ENCODE measurements at regions not wholly inside any gene's neighbourhood (a gene's known extent, or its start where the extent isn't known, plus 50 kb on each side); places are given as distances from the start of the nearest gene placed in this dataset.
"Not testable (repeated sequence)": the region's sequence is repeated elsewhere in the genome, so short reads cannot be mapped to it uniquely, and the experiment has no call there.

- Histone ChIP-seq H3K27me3 (ENCODE audit: insufficient read depth, low read length) (no peaks in the 10 kb centered on the region), H3K4me1 (ENCODE audit: insufficient read depth, low read length) (no peaks in the 10 kb centered on the region), H3K4me3 (ENCODE audit: low read length) (no peak overlapping the region), H2AFZ (ENCODE audit: low read depth, low read length) (no peak overlapping the region), H3K36me3 (ENCODE audit: insufficient read depth, low read length) (no peaks in the 10 kb centered on the region), H3K9me3 (ENCODE audit: low read length) (no peaks in the 10 kb centered on the region)
Observed at GRCh38 chr2:7094231-7094741, 177.1 kb downstream of the RNF144A start.

- Histone ChIP-seq H3K9me3 (ENCODE audit: low read length) (no peaks in the 10 kb centered on the region), H3K27me3 (ENCODE audit: insufficient read depth, low read length) (no peaks in the 10 kb centered on the region), H2AFZ (ENCODE audit: low read depth, low read length) (no peak overlapping the region), H3K4me3 (ENCODE audit: low read length) (no peak overlapping the region), H3K4me1 (ENCODE audit: insufficient read depth, low read length) (no peaks in the 10 kb centered on the region), H3K36me3 (ENCODE audit: insufficient read depth, low read length) (no peaks in the 10 kb centered on the region)
Observed at GRCh38 chr2:7096726-7097352, 179.6 kb downstream of the RNF144A start.

- Histone ChIP-seq H3K4me3 (ENCODE audit: low read length) (no peak overlapping the region), H3K9me3 (ENCODE audit: low read length) (no peaks in the 10 kb centered on the region), H3K4me1 (ENCODE audit: insufficient read depth, low read length) (no peaks in the 10 kb centered on the region), H3K36me3 (ENCODE audit: insufficient read depth, low read length) (no peaks in the 10 kb centered on the region), H3K27me3 (ENCODE audit: insufficient read depth, low read length) (no peaks in the 10 kb centered on the region), H2AFZ (ENCODE audit: low read depth, low read length) (no peak overlapping the region)
Observed at GRCh38 chr2:7097353-7097895, 180.2 kb downstream of the RNF144A start.

GRCh38 chr2:7098816-7099215 lies 181.6 kb downstream of the RNF144A start:
- H3K36me3 ChIP-seq (ENCODE audit: insufficient read depth, low read length) = no peaks in the 10 kb centered on the region
- H3K4me3 ChIP-seq (ENCODE audit: low read length) = no peak overlapping the region
- H2AFZ ChIP-seq (ENCODE audit: low read depth, low read length) = no peak overlapping the region
- H3K4me1 ChIP-seq (ENCODE audit: insufficient read depth, low read length) = no peaks in the 10 kb centered on the region
- H3K9me3 ChIP-seq (ENCODE audit: low read length) = no peaks in the 10 kb centered on the region
- no peaks in the 10 kb centered on the region for H3K27me3 ChIP-seq (ENCODE audit: insufficient read depth, low read length)

- H3K4me3 ChIP-seq (ENCODE audit: low read length); H3K27me3 ChIP-seq (ENCODE audit: insufficient read depth, low read length); H3K9me3 ChIP-seq (ENCODE audit: low read length); H3K4me1 ChIP-seq (ENCODE audit: insufficient read depth, low read length); H3K36me3 ChIP-seq (ENCODE audit: insufficient read depth, low read length); H2AFZ ChIP-seq (ENCODE audit: low read depth, low read length): not testable (repeated sequence)
Observed at GRCh38 chr2:7099687-7100086, 182.5 kb downstream of the RNF144A start.

- Histone ChIP-seq H2AFZ (ENCODE audit: low read depth, low read length) (no peak overlapping the region), H3K9me3 (ENCODE audit: low read length) (no peaks in the 10 kb centered on the region), H3K4me1 (ENCODE audit: insufficient read depth, low read length) (peaks cover 3% of the 10 kb centered on the region), H3K36me3 (ENCODE audit: insufficient read depth, low read length) (no peaks in the 10 kb centered on the region), H3K4me3 (ENCODE audit: low read length) (no peak overlapping the region), H3K27me3 (ENCODE audit: insufficient read depth, low read length) (no peaks in the 10 kb centered on the region)
Observed at GRCh38 chr2:7102826-7103225, 185.6 kb downstream of the RNF144A start.

- no peaks in the 10 kb centered on the region for H3K9me3 ChIP-seq (ENCODE audit: low read length)
- no peak overlapping the region for H3K4me3 ChIP-seq (ENCODE audit: low read length)
- H3K4me1 ChIP-seq (ENCODE audit: insufficient read depth, low read length) = peaks cover 3% of the 10 kb centered on the region
- H3K27me3 ChIP-seq (ENCODE audit: insufficient read depth, low read length) = no peaks in the 10 kb centered on the region
- H2AFZ ChIP-seq (ENCODE audit: low read depth, low read length) = no peak overlapping the region
- H3K36me3 ChIP-seq (ENCODE audit: insufficient read depth, low read length) = no peaks in the 10 kb centered on the region
Observed at GRCh38 chr2:7108792-7109532, 191.8 kb downstream of the RNF144A start.

GRCh38 chr2:7109533-7109885 lies 192.3 kb downstream of the RNF144A start:
- Histone ChIP-seq H3K9me3 (ENCODE audit: low read length) (no peaks in the 10 kb centered on the region), H2AFZ (ENCODE audit: low read depth, low read length) (no peak overlapping the region), H3K36me3 (ENCODE audit: insufficient read depth, low read length) (no peaks in the 10 kb centered on the region), H3K4me1 (ENCODE audit: insufficient read depth, low read length) (no peaks in the 10 kb centered on the region), H3K4me3 (ENCODE audit: low read length) (no peak overlapping the region), H3K27me3 (ENCODE audit: insufficient read depth, low read length) (no peaks in the 10 kb centered on the region)

GRCh38 chr2:7111626-7112025 lies 194.4 kb downstream of the RNF144A start:
- no peak overlapping the region for H3K4me3 ChIP-seq (ENCODE audit: low read length)
- H2AFZ ChIP-seq (ENCODE audit: low read depth, low read length) = no peak overlapping the region
- H3K4me1 ChIP-seq (ENCODE audit: insufficient read depth, low read length) = no peaks in the 10 kb centered on the region

GRCh38 chr2:7115364-7115763 lies 198.2 kb downstream of the RNF144A start:
- H3K4me3 ChIP-seq (ENCODE audit: low read length) = no peak overlapping the region
- no peaks in the 10 kb centered on the region for H3K4me1 ChIP-seq (ENCODE audit: insufficient read depth, low read length)
- H2AFZ ChIP-seq (ENCODE audit: low read depth, low read length) = no peak overlapping the region
- no peaks in the 10 kb centered on the region for H3K36me3 ChIP-seq (ENCODE audit: insufficient read depth, low read length)
- no peaks in the 10 kb centered on the region for H3K27me3 ChIP-seq (ENCODE audit: insufficient read depth, low read length)
- no peaks in the 10 kb centered on the region for H3K9me3 ChIP-seq (ENCODE audit: low read length)

More at GRCh38 chr2:7111626-7112025, 194.4 kb downstream of the RNF144A start:
- H3K9me3 ChIP-seq (ENCODE audit: low read length) = no peaks in the 10 kb centered on the region
- H3K36me3 ChIP-seq (ENCODE audit: insufficient read depth, low read length) = no peaks in the 10 kb centered on the region
- H3K27me3 ChIP-seq (ENCODE audit: insufficient read depth, low read length) = no peaks in the 10 kb centered on the region

GRCh38 chr2:7115906-7116305 lies 198.7 kb downstream of the RNF144A start:
- Histone ChIP-seq H2AFZ (ENCODE audit: low read depth, low read length) (no peak overlapping the region), H3K36me3 (ENCODE audit: insufficient read depth, low read length) (no peaks in the 10 kb centered on the region), H3K27me3 (ENCODE audit: insufficient read depth, low read length) (no peaks in the 10 kb centered on the region), H3K4me1 (ENCODE audit: insufficient read depth, low read length) (no peaks in the 10 kb centered on the region), H3K9me3 (ENCODE audit: low read length) (no peaks in the 10 kb centered on the region), H3K4me3 (ENCODE audit: low read length) (no peak overlapping the region)

GRCh38 chr2:7116511-7116910 lies 199.3 kb downstream of the RNF144A start:
- no peak overlapping the region for H2AFZ ChIP-seq (ENCODE audit: low read depth, low read length)
- H3K36me3 ChIP-seq (ENCODE audit: insufficient read depth, low read length) = no peaks in the 10 kb centered on the region
- no peaks in the 10 kb centered on the region for H3K27me3 ChIP-seq (ENCODE audit: insufficient read depth, low read length)
- no peaks in the 10 kb centered on the region for H3K4me1 ChIP-seq (ENCODE audit: insufficient read depth, low read length)
- H3K9me3 ChIP-seq (ENCODE audit: low read length) = no peaks in the 10 kb centered on the region
- no peak overlapping the region for H3K4me3 ChIP-seq (ENCODE audit: low read length)

GRCh38 chr2:7117076-7117475 lies 199.9 kb downstream of the RNF144A start:
- Histone ChIP-seq H3K4me1 (ENCODE audit: insufficient read depth, low read length) (no peaks in the 10 kb centered on the region), H3K4me3 (ENCODE audit: low read length) (no peak overlapping the region), H3K27me3 (ENCODE audit: insufficient read depth, low read length) (no peaks in the 10 kb centered on the region), H2AFZ (ENCODE audit: low read depth, low read length) (no peak overlapping the region), H3K36me3 (ENCODE audit: insufficient read depth, low read length) (no peaks in the 10 kb centered on the region), H3K9me3 (ENCODE audit: low read length) (no peaks in the 10 kb centered on the region)

Measured in neuron (in vitro differentiated cells).